Stimulated activated naive CD4-positive, alpha-beta T cell treated with Interleukin-2 at 50 U/mL for 16 hours (primary cell): ENCODE measurements at regions not wholly inside any gene's neighbourhood (a gene's known extent, or its start where the extent isn't known, plus 50 kb on each side); places are given as distances from the start of the nearest gene placed in this dataset.
"Not testable (repeated sequence)": the region's sequence is repeated elsewhere in the genome, so short reads cannot be mapped to it uniquely, and the experiment has no call there.

ENCODE experiments used
- DNase-seq: peaks from one replicate; lab custom pipeline; 2025; lab: John Stamatoyannopoulos, UW

DNA sequence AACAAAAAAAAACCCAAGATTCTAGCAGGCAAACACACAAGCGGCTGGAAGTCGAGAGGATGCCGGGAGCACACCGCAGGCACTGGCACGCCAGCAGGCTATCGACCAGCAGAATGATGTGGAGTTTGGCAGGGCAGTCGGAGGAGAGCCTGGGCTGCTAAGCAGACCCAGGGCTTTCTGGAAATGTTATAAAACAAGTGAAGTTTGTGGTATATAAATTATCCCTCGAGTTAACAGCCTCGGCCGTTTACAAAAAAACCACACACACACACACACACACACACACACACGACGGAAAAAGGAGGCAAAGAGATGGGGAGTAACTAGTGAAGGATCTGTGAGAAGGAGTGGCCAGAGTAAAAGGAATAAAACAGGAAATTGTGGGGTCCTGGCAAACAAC is 87.2 kb upstream of the IVNS1ABP start:
- no peak for DNase-seq

DNA sequence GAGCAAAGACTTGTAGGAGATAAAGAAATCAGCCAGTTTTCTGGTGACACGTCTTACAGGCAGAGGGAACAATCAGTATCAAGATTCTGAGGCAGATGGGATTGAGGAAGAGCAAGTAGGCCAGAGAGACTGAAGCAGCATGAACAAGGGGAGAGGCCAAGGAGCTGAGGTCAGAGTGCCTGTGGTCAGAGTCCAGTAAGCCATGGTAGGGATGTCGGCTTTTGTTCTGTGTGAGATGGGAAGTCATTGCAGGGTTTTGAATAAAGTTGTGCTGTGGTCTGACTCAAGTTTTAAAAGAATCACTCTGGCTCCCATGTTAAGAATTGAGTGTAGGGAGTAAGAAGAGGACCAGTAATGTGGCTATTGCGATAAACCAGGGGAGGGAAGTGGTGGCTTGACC is 85.9 kb upstream of the IVNS1ABP start:
- no peak for DNase-seq

DNA sequence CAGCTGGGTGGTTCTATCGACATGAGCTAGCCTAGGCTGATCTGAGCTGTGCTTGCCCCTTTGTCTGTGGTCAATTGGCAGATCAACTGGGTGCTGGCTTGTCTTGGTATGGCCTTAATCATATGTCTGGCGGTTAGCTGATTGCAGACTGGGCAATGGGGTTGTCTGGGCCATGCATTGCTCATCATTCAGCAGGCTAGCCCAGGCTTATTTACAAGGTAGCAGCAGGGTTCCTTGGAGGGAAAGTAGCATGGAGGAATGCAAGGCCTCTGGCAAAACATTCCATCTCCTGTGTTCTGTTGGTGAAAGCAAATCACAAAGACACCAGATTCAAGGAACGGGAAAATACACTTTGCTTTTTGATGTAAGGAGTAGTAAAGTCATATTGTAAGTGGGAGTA is 84.0 kb upstream of the IVNS1ABP start:
- no peak for DNase-seq

DNA sequence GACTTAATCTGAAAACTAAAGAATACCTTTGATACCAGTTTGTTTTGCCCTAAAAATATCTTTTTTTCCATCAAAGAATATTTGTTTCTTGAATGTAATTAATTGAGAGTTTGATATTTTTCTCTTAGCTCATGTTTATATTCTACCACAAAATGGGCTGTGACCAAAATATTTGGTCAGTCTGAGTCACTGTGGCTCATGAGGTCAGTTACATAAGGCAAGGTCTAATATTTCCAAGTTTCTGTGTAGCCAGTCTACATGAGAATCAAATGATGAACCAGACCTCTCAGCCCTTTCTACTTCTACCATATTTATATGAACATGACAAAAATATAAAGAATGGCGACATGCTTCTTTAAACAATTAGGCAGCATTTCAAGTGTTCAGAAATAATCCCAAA is 83.0 kb upstream of the IVNS1ABP start:
- DNase-seq: no peak

GRCh38 chr1:185398599-185398998 is 81.6 kb upstream of the IVNS1ABP start:
- no peak for DNase-seq

GRCh38 chr1:185398022-185398421 is 81.0 kb upstream of the IVNS1ABP start:
- DNase-seq: no peak

- DNase-seq: no peak
These were observed 80.1 kb upstream of the IVNS1ABP start for GRCh38 chr1:185397183-185397582.

- DNase-seq: no peak
These were observed 79.1 kb upstream of the IVNS1ABP start for GRCh38 chr1:185396126-185396525.

- no peak for DNase-seq
These were observed 76.8 kb upstream of the IVNS1ABP start for GRCh38 chr1:185393815-185394214.

- DNase-seq: no peak
These were observed 76.2 kb upstream of the IVNS1ABP start for GRCh38 chr1:185393205-185393604.

GRCh38 chr1:185388815-185389214 is 71.8 kb upstream of the IVNS1ABP start:
- DNase-seq: no peak

GRCh38 chr1:185388346-185388745 is 71.3 kb upstream of the IVNS1ABP start:
- DNase-seq: no peak

DNA sequence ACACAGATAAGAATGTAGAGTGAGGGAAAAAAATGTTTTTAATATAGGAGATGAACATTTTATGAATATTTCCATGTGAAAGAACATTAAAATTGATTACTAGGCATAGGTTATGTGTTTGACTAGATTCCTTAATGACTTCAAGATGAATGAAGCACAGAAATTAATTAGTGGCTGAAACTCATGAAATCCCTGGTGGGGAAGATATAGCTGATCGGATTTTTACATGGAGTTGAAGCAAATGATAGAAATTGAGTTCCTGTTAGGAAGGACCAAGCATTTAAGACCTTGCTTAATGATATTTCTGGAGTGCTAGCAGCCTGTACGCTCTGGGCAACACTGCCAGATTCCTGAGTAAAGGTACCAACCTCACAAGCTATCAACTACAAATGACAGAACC is 68.9 kb upstream of the IVNS1ABP start:
- DNase-seq: no peak

DNA sequence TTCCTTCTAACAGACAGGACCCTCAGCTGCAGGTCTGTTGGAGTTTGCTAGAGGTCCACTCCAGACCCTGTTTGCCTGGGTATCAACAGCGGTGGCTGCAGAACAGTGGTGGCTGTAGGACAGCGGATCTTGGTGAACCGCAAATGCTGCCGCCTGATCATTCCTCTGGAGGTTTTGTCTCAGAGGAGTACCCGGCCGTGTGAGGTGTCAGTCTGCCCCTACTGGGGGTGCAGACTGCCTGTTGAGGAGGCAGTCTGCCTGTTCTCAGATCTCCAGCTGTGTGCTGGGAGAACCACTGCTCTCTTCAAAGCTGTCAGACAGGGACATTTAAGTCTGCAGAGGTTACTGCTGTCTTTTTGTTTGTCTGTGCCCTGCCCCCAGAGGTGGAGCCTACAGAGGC is 66.8 kb upstream of the IVNS1ABP start:
- not testable (repeated sequence) for DNase-seq

GRCh38 chr1:185377831-185378230 is 60.8 kb upstream of the IVNS1ABP start:
- DNase-seq: no peak

DNA sequence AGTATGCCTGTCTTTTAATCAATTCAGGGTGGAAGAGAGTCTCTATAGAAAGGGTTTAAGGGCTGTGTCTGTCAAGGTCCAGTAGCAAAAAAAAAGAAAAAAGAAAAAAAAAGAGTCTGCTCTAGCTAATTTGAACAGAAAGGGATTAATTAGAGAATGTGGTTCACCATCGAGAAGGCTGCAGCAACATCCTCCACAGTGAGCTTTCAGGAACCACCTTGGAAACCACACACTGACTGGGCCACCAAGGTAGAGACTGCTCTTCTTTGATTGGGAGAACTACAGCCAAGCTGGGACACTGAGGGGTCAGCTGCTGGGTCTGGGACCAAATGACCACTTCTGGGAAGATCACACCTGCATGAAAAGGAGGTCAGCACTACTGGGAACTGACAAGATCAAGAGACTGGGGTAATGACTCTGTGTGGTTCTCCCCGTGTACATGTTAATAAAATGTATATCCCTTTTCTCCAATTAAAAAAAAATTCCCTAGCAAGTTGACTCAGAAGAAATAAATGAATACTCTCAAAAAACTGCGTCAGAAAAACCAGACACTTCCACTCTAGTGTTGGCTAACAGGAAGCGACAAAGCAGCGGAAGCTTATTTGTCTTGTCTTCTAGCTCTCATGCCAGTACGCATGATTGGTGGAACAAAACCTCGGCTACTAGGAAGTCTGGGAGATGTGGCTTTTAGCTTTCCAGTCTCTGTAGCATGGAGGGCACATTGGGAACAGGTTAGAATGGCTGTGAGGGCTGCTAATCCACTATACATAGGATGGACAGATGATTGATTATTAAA is 60.0 kb upstream of the IVNS1ABP start:
- DNase-seq: no peak

DNA sequence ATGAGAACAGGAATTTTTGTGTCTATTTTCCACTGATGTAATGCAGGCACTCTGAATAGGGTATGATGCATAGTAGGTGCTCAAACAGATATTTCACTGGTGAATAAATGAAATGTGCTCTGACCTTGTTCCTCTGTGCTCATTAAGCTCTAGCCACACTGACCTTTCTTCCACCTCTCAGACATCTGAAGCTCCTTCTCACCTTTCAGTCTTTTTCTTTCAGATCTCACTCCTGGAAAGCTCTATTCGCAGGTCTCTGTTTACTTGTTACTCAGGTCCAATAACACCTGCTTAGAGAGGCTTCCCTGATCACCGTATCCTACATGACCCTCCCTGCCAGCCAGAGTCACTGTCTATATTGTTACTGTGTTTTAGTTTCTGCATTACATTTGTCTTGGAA is 59.2 kb upstream of the IVNS1ABP start:
- DNase-seq: no peak

GRCh38 chr1:185375583-185375982 is 58.5 kb upstream of the IVNS1ABP start:
- no peak for DNase-seq

- no peak for DNase-seq
These were observed 56.9 kb upstream of the IVNS1ABP start for GRCh38 chr1:185373813-185374529.

DNA sequence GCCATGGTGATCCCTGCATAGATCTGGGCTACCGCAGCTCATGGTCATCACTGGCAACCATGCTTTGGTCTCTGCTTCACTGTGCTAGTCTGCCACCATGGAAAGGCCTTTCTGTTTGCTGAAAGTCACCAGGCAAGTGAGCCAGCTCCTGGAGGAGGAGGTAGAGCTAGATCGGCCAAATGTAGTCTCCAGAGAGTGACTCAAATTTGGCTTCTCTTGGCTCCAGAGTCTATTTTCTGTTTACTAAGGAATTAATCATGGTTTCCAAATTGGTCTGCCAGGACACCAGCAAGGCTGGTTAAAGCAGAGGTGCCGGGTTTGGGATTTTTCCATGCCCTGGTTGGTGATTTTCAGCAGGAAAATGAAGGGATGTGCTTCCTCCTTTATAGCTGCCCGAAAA is 52.7 kb upstream of the IVNS1ABP start:
- no peak for DNase-seq

DNA sequence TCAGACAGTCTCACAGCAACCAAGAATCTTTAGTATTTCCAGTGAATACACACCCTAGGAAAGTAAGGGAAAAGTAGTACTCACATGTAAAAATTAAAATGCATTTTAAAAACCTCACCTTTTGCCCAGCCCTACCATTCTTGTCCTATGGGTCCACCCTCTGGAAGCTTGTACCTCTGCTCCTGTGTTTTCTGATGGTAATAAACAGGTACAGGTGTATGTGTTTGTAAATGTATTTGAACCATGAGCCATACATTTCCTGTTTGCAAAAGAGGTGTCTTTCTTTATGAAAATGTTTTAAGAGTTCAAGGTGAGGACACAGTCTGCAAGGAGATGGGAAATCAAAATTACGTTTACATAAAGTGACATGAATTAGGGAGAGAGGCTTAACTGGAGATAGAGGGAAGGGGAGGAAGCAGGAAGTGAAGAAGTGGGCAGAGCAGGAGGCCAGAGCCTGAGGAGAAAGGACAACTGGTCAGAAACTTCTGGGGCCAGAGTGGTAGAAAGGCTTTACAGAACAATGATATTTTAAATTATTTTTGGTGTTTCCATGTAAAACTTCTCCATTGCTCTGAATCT is 52.0 kb upstream of the IVNS1ABP start:
- no peak for DNase-seq

DNA sequence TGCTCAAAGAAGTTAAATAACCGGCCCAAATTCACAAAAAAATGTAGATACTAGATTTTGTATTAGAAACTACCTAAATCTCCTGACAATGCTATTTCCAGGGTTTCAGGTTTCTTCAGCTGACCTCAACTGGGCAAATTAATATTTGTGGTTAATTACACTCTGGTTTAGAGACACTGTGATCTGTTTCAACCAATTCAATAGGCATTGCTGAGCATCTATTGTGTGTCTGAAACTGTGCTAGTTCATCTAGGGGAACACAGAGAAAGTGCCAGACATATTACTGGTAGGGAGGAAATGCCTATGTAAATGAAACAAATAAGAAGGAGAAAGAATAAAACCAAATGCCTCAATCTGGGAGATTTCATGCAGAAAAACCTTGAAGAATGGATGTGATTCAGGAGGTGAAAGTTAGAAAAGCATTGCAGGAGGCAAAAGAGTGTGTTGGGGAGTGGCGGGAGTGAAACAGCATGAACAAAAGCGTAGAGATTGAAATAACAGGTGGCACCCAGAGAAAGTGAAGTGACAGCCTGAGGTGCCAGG is 51.3 kb upstream of the IVNS1ABP start:
- DNase-seq: no peak

- DNase-seq: no peak
These were observed 50.2 kb upstream of the IVNS1ABP start for GRCh38 chr1:185367218-185367617.
